Fibroblast of skin of abdomen (primary cell): ENCODE measurements at regions not wholly inside any gene's neighbourhood (a gene's known extent, or its start where the extent isn't known, plus 50 kb on each side); places are given as distances from the start of the nearest gene placed in this dataset.
"Not testable (repeated sequence)": the region's sequence is repeated elsewhere in the genome, so short reads cannot be mapped to it uniquely, and the experiment has no call there.

Source experiments
- DNase-seq: peaks from one replicate; pipeline ENCODE4 v3.0.0-alpha.2; 2013

GRCh38 chrX:3910611-3911010 is 197.2 kb upstream of the PRKX start:
- DNase-seq: not testable (repeated sequence)

DNA sequence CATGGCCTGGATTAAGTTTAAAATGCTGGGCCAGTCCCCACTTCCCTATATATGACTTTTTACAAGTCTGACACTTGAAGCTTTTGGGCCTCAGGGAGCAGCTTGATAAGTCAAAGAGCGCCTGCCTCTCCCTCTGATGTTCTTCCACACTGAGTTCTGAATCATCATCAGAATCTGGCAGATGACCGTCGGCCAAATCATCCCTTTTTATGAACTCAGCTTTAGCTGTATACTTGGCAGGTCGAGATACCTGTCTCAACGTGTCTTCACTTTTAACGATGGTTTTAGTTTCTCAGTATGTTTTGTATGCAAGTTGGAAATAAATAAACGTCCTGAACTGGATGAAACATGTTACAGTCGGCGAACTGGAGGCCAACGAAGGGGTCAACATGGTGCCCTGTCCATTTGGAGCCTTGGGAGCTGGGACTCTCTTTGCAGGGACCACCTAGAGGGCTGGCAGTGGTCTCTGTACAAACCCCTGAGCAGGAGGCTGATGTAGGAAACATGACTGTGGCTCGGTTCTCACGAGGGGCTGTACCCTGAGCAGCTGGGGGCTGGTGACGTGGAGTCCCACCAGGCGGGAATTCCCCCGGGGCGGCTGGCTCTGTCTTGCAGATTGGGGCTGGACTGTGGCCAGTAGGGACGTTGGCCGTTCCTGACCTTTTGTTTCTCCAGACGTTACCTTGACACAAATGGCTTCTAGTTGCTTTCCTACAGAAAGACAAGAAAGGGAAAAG is 192.2 kb upstream of the PRKX start:
- not testable (repeated sequence) for DNase-seq

GRCh38 chrX:3902222-3902621 is 188.8 kb upstream of the PRKX start:
- DNase-seq: not testable (repeated sequence)

DNA sequence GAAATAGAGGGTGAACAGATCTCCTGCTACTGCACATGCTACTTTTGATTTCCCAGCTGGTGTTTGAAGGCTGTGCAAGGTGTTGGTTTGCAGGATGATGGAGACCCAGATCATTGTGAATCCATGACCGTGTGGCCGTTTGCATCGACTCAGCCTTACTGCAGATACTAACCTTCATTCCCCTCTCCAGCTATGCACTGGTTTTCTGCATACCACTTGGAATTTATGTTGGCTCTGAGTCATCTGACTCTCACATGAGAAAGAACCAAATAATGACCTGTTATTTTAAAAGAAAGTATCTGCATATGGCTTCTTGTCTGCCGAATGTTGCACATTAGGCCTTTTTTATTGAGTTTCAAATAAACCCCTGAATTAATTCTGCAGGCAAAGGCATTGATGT is 183.3 kb upstream of the PRKX start:
- not testable (repeated sequence) for DNase-seq

- not testable (repeated sequence) for DNase-seq
These were observed 169.1 kb upstream of the PRKX start for GRCh38 chrX:3882553-3882920.

DNA sequence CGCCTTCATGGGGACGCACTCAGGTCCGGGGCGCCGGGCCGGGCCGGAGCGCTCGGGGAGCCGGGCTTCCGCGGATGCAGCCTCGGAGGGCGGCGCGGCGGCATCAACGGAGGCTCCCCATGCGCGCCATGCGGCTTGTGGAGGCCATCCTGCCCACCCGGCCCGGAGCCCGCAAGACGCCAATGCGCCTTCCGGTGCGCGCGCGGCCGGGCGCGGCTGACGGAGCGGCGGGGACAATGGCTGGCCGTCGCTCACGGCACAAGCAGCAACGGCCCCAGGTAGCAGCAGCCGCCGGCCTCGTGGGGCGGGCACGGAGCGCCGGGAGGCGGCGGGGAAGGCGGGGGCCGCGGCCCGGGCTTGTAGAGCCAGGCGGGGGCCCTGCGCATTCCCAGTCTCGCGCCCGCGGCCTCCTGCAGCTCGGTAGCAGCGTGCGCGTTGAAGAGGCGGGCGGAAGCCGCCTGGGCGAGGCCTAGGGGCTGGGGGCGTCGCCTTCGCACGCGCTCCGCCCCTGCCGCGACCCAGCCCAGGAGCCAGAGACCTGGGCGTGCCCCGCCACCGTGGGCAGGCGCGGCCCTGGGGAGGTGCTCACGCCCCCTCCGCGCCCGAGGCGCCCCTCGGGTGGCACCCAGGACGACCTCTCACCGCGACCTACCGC is 168.6 kb upstream of the PRKX start:
- not testable (repeated sequence) for DNase-seq

- not testable (repeated sequence) for DNase-seq
These were observed 167.9 kb upstream of the PRKX start for GRCh38 chrX:3881255-3881895.

GRCh38 chrX:3876393-3876792 is 162.9 kb upstream of the PRKX start:
- DNase-seq: not testable (repeated sequence)

DNA sequence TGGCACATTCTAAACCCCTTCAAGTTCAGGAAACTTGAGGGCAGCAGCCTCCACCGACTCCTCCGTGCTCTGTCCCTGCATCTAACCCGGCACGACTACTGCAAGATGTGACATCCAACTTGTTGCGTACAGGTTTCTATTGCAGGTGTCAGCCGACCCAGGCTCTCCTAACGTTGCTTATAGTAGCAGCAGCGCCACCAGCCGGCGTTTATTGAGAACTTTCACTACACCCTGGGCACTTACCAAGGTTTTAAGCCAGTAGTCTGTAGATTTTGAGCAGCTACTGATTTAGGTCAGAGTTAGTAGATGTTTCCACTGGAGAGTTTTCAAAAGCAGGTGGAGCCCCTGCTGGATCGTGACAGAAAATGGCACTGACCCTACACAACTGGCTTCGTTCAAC is 162.2 kb upstream of the PRKX start:
- not testable (repeated sequence) for DNase-seq

DNA sequence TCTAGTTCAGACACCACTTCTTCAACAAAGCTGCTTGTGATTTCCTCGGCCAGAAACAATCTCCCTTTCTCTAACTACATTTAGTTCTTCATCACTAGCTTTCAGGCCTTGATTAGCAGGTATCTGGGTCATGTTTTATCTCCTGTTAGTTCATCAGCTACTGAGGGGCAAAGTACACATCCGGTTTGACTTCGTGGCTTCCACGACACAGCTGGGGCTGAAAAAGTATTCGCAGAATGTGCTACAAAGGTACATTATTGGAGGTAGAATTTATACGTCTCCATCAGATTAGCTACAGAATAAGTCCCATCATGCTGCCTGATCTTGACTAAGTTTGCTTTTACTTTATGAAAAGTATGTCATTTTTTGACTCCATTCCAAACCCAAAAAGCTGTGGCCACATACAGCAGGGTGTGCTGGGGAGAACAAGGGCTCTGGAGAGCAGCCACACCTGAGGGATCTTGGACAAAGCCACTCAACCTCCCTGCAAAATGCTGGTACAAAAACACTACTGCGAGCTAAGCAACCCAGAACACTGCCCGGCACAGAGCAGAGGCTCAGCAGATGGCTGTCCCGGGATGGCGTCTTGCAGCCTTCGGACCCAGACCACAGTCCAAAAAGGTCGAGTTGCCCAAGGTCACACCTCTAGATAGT is 158.9 kb upstream of the PRKX start:
- not testable (repeated sequence) for DNase-seq

- DNase-seq: not testable (repeated sequence)
These were observed 153.8 kb upstream of the PRKX start for GRCh38 chrX:3867067-3867831.

DNA sequence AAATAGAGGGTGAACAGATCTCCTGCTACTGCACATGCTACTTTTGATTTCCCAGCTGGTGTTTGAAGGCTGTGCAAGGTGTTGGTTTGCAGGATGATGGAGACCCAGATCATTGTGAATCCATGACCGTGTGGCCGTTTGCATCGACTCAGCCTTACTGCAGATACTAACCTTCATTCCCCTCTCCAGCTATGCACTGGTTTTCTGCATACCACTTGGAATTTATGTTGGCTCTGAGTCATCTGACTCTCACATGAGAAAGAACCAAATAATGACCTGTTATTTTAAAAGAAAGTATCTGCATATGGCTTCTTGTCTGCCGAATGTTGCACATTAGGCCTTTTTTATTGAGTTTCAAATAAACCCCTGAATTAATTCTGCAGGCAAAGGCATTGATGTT is 144.9 kb upstream of the PRKX start:
- not testable (repeated sequence) for DNase-seq

GRCh38 chrX:3843522-3844145 is 130.2 kb upstream of the PRKX start:
- DNase-seq: not testable (repeated sequence)

GRCh38 chrX:3842822-3843521 is 129.5 kb upstream of the PRKX start:
- DNase-seq: not testable (repeated sequence)

- DNase-seq: not testable (repeated sequence)
These were observed 125.3 kb upstream of the PRKX start for GRCh38 chrX:3838754-3839153.

DNA sequence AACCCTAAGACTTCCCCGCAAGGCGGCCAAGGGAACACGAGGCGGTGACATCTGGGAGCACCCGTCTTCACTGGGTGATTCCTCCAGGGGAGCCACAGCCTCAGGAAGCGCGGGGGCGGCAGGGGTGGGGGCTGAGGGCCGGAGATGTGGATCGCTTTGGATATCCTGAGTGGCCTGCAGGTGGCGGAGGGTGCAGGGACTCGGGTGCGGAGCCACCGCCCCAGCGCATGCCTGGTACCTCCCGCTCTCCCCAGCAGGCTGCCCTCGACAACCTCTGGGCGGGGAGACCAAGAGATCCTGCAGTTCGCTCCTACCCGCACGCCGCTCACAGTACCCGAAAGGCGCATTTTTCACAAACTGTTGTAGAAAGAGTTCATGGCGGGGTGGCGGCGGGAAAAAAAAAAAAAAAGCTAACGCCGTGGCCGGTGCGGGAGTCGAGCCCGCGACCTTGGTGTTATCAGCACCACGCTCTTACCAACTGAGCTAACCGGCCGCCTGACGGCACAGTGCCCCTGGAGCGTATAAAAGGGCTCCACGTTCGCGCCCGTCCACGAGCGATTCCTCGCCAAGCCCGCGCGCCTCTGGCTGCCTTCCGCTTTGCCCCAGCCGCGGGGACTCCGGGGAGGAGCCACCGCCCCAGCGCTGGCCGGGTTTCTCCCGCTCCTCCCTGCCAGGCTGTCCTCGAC is 124.7 kb upstream of the PRKX start:
- not testable (repeated sequence) for DNase-seq

- DNase-seq: not testable (repeated sequence)
These were observed 123.8 kb upstream of the PRKX start for GRCh38 chrX:3837211-3837610.

DNA sequence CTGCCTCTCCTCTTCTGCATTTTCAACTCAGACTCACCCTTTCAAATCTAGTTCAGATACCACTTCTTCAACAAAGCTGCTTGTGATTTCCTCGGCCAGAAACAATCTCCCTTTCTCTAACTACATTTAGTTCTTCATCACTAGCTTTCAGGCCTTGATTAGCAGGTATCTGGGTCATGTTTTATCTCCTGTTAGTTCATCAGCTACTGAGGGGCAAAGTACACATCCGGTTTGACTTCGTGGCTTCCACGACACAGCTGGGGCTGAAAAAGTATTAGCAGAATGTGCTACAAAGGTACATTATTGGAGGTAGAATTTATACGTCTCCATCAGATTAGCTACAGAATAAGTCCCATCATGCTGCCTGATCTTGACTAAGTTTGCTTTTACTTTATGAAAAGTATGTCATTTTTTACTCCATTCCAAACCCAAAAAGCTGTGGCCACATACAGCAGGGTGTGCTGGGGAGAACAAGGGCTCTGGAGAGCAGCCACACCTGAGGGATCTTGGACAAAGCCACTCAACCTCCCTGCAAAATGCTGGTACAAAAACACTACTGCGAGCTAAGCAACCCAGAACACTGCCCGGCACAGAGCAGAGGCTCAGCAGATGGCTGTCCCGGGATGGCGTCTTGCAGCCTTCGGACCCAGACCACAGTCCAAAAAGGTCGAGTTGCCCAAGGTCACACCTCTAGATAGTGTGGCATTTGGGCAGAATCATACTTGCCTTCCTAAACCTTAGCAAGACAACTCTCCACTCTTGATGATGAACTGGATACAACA is 120.5 kb upstream of the PRKX start:
- DNase-seq: not testable (repeated sequence)

DNA sequence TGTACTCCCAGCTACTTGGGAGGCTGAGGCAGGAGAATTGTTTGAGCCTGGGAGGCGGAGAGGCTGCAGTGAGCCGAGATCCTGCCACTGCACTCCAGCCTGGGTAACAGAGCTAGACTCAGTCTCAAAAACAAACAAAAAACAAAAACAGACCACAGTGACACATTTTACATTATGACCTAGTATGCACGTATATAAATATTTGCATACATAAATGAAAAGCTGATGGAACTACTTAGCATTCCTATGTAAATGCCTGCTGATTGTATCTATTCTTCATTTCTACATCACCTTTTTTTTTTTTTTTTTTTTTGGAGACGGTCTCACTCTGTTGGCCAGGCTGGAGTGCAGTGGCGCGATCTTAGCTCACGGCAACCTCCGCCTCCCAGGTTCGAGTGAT is 116.6 kb upstream of the PRKX start:
- not testable (repeated sequence) for DNase-seq
